GM18861 (cell line): ENCODE measurements at regions not wholly inside any gene's neighbourhood (a gene's known extent, or its start where the extent isn't known, plus 50 kb on each side); places are given as distances from the start of the nearest gene placed in this dataset.
A peak's percentile ranks its signal among the peaks of the same experiment; 100 is the strongest.

Experiments
- ATAC-seq: cut with Tn5 transposase; IDR thresholded peaks from one replicate; pipeline ENCODE4 v1.9.1; 2021; ENCODE audit not compliant: unreplicated experiment

- ATAC-seq, result no peak
Observed at GRCh38 chr5:61650661-61651060, 318.6 kb downstream of the ZSWIM6 start.

GRCh38 chr5:61651195-61651594, 319.1 kb downstream of the ZSWIM6 start:
- ATAC-seq, result no peak

- no peak for ATAC-seq
Observed at GRCh38 chr5:61652916-61653315, 320.9 kb downstream of the ZSWIM6 start.

GRCh38 chr5:61653807-61654580, 321.9 kb downstream of the ZSWIM6 start:
- ATAC-seq, result no peak

- no peak for ATAC-seq
Observed at GRCh38 chr5:61654876-61655275, 322.8 kb downstream of the ZSWIM6 start.

GRCh38 chr5:61657010-61657409, 325.0 kb downstream of the ZSWIM6 start:
- ATAC-seq, result no peak

GRCh38 chr5:61657686-61658085, 325.6 kb downstream of the ZSWIM6 start:
- ATAC-seq, result no peak

GRCh38 chr5:61658592-61659008, 326.5 kb downstream of the ZSWIM6 start:
- ATAC-seq, result peak; percentile 85

- no peak for ATAC-seq
Observed at GRCh38 chr5:61659221-61659696, 327.2 kb downstream of the ZSWIM6 start.

- ATAC-seq, result no peak
Observed at GRCh38 chr5:61662670-61663069, 330.6 kb downstream of the ZSWIM6 start.

- ATAC-seq, result no peak
Observed at GRCh38 chr5:61666064-61666621, 334.1 kb downstream of the ZSWIM6 start.

GRCh38 chr5:61667525-61668218, 335.6 kb downstream of the ZSWIM6 start:
- no peak for ATAC-seq

- no peak for ATAC-seq
Observed at GRCh38 chr5:61669531-61669930, 337.5 kb downstream of the ZSWIM6 start.

- no peak for ATAC-seq
Observed at GRCh38 chr5:61670941-61671340, 338.9 kb downstream of the ZSWIM6 start.

- ATAC-seq, result no peak
Observed at GRCh38 chr5:61673007-61673735, 341.1 kb downstream of the ZSWIM6 start.

GRCh38 chr5:61674378-61674777, 342.3 kb downstream of the ZSWIM6 start:
- no peak for ATAC-seq

GRCh38 chr5:61675015-61675692, 343.1 kb downstream of the ZSWIM6 start:
- ATAC-seq, result no peak

GRCh38 chr5:61677220-61677619, 345.2 kb downstream of the ZSWIM6 start:
- ATAC-seq, result no peak

- no peak for ATAC-seq
Observed at GRCh38 chr5:61678966-61679365, 346.9 kb downstream of the ZSWIM6 start.

- ATAC-seq, result no peak
Observed at GRCh38 chr5:61679562-61679961, 347.5 kb downstream of the ZSWIM6 start.

- ATAC-seq, result no peak
Observed at GRCh38 chr5:61680247-61680646, 348.2 kb downstream of the ZSWIM6 start.
